ENCODE measurements at regions not wholly inside any gene's neighbourhood (a gene's known extent, or its start where the extent isn't known, plus 50 kb on each side); places are given as distances from the start of the nearest gene placed in this dataset.
"Not testable (repeated sequence)": the region's sequence is repeated elsewhere in the genome, so short reads cannot be mapped to it uniquely, and the experiment has no call there.

DNA sequence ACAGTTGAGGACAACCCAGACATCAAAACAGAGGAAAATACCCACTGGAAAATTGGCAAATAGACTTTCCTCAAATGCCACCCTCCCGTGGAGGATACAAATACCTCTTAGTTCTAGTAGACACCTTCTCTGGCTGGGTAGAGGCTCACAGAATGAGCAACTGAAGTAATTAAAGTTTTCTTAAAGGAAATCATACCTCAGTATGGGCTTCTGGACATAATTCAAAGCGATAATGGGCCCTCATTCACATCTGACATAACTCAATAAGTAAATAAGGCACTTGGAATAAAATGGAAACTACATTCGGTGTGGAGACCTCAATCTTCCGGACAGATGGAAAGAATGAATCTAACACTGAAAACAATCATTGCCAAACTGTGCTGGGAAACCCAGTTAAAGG lies 115.2 kb upstream of the PLCL2 start:
- Mint-ChIP-seq H3K4me1 (ENCODE audit: unreplicated experiment) (peaks cover 4% of the 10 kb centered on the region), H3K9me3 (no peaks in the 10 kb centered on the region), H3K36me3 (no peaks in the 10 kb centered on the region), H3K4me3 (no peak overlapping the region), H3K27me3 (peaks cover 3% of the 10 kb centered on the region), H3K27ac (no peak overlapping the region)
- TF ChIP-seq CTCF (conservative IDR thresholded peaks at IDR 0.05) = no peak
- no peak for DNase-seq (ENCODE audit: extremely low spot score, unreplicated experiment)

- peaks cover 4% of the 10 kb centered on the region for H3K4me1 Mint-ChIP-seq (ENCODE audit: unreplicated experiment)
- TF ChIP-seq CTCF (conservative IDR thresholded peaks at IDR 0.05) = no peak
- H3K36me3 Mint-ChIP-seq = no peaks in the 10 kb centered on the region
These were observed 114.7 kb upstream of the PLCL2 start for GRCh38 chr3:16770021-16770420.

GRCh38 chr3:16770792-16771191 lies 114.0 kb upstream of the PLCL2 start:
- DNase-seq (ENCODE audit: extremely low spot score, unreplicated experiment) = no peak
- Mint-ChIP-seq H3K9me3 (no peaks in the 10 kb centered on the region), H3K4me1 (ENCODE audit: unreplicated experiment) (peaks cover 10% of the 10 kb centered on the region), H3K36me3 (no peaks in the 10 kb centered on the region), H3K27ac (no peak overlapping the region), H3K4me3 (no peak overlapping the region), H3K27me3 (peaks cover 3% of the 10 kb centered on the region)
- TF ChIP-seq CTCF (conservative IDR thresholded peaks at IDR 0.05) = no peak

More at GRCh38 chr3:16770021-16770420, 114.7 kb upstream of the PLCL2 start:
- H3K4me3 Mint-ChIP-seq = no peak overlapping the region
- H3K27ac Mint-ChIP-seq = no peak overlapping the region
- H3K9me3 Mint-ChIP-seq = no peaks in the 10 kb centered on the region
- H3K27me3 Mint-ChIP-seq = peaks cover 3% of the 10 kb centered on the region
- no peak for DNase-seq (ENCODE audit: extremely low spot score, unreplicated experiment)

DNA sequence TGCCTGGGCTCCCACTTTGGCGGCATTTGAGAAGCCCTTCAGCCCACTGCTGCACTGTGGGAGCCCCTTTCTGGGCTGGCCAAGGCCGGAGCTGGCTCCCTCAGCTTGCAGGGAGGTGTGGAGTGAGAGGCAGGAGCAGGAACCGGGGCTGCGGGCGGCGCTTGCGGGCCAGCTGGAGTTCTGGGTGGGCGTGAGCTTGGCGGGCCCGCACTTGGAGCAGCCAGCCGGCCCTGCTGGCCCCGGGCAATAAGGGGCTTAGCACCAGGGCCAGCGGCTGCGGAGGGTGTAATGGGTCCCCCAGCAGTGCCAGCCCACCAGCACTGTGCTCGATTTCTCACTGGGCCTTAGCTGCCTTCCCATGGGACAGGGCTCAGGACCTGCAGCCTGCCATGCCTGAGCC lies 111.2 kb upstream of the PLCL2 start:
- peaks cover 14% of the 10 kb centered on the region for H3K4me1 Mint-ChIP-seq (ENCODE audit: unreplicated experiment)
- not testable (repeated sequence) for H3K27me3 Mint-ChIP-seq; H3K36me3 Mint-ChIP-seq; H3K27ac Mint-ChIP-seq; H3K9me3 Mint-ChIP-seq; H3K4me3 Mint-ChIP-seq; DNase-seq (ENCODE audit: extremely low spot score, unreplicated experiment)

DNA sequence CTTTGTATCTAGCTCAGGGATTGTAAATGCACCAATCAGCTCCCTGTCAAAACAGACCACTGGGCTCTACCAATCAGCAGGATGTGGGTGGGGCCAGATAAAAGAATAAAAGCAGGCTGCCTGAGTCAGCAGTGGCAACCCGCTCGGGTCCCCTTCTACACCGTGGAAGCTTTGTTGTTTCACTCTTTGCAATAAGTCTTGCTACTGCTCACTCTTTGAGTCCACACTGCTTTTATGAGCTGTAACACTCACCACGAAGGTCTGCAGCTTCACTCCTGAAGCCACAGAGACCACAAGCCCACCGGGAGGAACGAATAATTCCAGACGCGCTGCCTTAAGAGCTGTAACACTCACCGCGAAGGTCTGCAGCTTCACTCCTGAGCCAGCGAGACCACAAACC lies 110.2 kb upstream of the PLCL2 start:
- H3K9me3 Mint-ChIP-seq; H3K36me3 Mint-ChIP-seq; H3K27me3 Mint-ChIP-seq; H3K4me1 Mint-ChIP-seq (ENCODE audit: unreplicated experiment); H3K27ac Mint-ChIP-seq; DNase-seq (ENCODE audit: extremely low spot score, unreplicated experiment); H3K4me3 Mint-ChIP-seq: not testable (repeated sequence)

DNA sequence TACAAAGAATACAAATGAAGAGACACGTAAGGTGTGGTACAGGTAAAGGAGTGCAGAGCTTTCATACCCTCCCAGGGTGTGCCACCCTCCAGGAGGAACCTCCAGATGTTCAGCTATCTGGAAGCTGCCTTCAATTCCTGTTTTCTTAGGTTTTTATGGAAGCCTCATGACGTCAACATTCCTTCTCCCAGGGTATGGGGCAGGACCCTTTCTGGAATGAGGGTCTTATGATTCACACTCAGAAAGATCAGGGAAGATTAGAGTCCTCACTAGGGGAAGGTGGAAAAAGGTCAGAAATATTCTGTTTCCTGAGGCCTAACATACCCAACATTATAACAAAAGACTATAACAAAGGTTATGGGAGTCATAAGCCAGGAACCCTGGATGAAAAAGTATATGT lies 99.8 kb upstream of the PLCL2 start:
- no peaks in the 10 kb centered on the region for H3K36me3 Mint-ChIP-seq
- H3K4me1 Mint-ChIP-seq (ENCODE audit: unreplicated experiment) = no peaks in the 10 kb centered on the region
- H3K9me3 Mint-ChIP-seq = no peaks in the 10 kb centered on the region
- DNase-seq (ENCODE audit: extremely low spot score, unreplicated experiment) = no peak
- H3K4me3 Mint-ChIP-seq = no peak overlapping the region
- TF ChIP-seq CTCF (conservative IDR thresholded peaks at IDR 0.05) = no peak
- H3K27me3 Mint-ChIP-seq = peaks cover 5% of the 10 kb centered on the region
- H3K27ac Mint-ChIP-seq = no peak overlapping the region

- Mint-ChIP-seq H3K9me3 (no peaks in the 10 kb centered on the region), H3K4me3 (no peak overlapping the region), H3K27me3 (peaks cover 5% of the 10 kb centered on the region), H3K27ac (no peak overlapping the region), H3K4me1 (ENCODE audit: unreplicated experiment) (no peaks in the 10 kb centered on the region), H3K36me3 (no peaks in the 10 kb centered on the region)
- DNase-seq (ENCODE audit: extremely low spot score, unreplicated experiment) = no peak
- no peak for TF ChIP-seq CTCF (conservative IDR thresholded peaks at IDR 0.05)
These were observed 99.3 kb upstream of the PLCL2 start for GRCh38 chr3:16785465-16785864.

Data from type B pancreatic cell (in vitro differentiated cells).